ENCODE measurements at regions not wholly inside any gene's neighbourhood (a gene's known extent, or its start where the extent isn't known, plus 50 kb on each side); places are given as distances from the start of the nearest gene placed in this dataset.
"Not testable (repeated sequence)": the region's sequence is repeated elsewhere in the genome, so short reads cannot be mapped to it uniquely, and the experiment has no call there.

DNA sequence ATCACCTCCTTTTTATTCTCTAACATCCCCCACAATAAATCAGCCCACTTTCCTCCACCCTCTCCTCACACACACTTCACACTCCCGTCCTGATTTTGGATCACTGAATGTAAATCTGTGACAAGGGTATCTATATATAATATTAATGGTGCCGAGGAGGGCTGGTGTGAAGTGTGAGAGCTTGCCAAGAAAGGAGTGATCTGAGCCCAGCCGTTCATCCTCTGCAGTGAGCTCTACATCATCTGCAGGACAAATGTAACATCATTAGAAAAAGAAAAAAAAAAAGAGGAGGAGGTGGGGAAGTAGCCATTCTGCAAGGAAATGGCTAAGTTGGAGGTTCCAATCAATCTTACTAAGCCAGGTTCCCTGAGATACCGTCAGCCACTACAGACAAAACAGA lies 291.7 kb upstream of the RRP15 start:
- Histone ChIP-seq H3K4me3 (no peak overlapping the region), H3K27me3 (no peaks in the 10 kb centered on the region), H4K20me1 (no peaks in the 10 kb centered on the region), H3K4me2 (no peak overlapping the region), H3K4me1 (no peaks in the 10 kb centered on the region), H3K9ac (no peak overlapping the region), H3K27ac (no peak overlapping the region), H3K36me3 (no peaks in the 10 kb centered on the region), H3K9me3 (replicated peaks in 1 of 11) (no peaks in the 10 kb centered on the region)
- TF ChIP-seq Cebpa-rat (IDR thresholded peaks at IDR 0.05): no peak

DNA sequence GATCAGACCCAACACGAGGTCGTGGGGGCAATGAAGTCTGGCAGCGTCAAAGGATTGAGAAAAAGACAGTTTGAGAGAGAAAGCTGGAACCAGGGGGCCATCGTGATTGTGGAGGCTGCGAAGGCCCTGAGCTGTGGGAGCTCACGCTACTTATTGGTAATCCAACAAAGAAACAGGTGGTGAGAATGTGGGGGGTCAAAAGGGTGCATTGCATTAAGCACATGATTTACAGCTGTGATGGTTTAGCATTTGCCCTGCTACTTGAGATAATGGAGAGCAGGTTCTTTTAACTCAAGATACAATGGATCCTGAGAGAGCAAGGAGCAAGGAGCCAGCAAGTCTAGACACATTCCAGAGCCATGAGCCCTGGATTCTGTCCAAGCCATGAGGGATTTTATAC lies 276.8 kb upstream of the RRP15 start:
- not testable (repeated sequence) for H3K9ac ChIP-seq; H3K27ac ChIP-seq; H3K4me2 ChIP-seq; H3K36me3 ChIP-seq; H3K4me1 ChIP-seq; H4K20me1 ChIP-seq; H3K4me3 ChIP-seq; H3K9me3 ChIP-seq (replicated peaks in 1 of 11); H3K27me3 ChIP-seq

DNA sequence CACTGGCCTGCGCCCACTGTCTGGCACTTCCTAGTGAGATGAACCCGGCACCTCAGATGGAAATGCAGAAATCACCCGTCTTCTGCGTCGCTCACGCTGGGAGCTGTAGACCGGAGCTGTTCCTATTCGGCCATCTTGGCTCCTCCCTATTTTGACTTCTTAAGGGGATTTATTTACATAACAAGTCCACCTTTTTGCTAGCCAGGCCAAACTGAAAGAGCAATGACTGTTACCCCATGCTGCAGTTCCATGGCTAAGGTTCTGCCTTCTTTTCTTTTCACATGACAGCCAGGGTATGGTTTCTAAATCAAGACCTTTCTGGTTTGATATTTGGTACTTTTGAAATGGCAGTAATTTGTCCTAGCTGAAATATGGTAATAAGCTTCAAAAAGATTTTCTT lies 270.0 kb upstream of the RRP15 start:
- H3K27ac ChIP-seq, H3K4me1 ChIP-seq, H3K4me2 ChIP-seq, H4K20me1 ChIP-seq, H3K36me3 ChIP-seq, H3K4me3 ChIP-seq, H3K9ac ChIP-seq, H3K27me3 ChIP-seq: not testable (repeated sequence)
- H3K9me3 ChIP-seq (replicated peaks in 1 of 11): peaks cover 0 to 11% (median 3%) of the 10 kb centered on the region in 11 experiments; a peak in 9 of 22 replicates

DNA sequence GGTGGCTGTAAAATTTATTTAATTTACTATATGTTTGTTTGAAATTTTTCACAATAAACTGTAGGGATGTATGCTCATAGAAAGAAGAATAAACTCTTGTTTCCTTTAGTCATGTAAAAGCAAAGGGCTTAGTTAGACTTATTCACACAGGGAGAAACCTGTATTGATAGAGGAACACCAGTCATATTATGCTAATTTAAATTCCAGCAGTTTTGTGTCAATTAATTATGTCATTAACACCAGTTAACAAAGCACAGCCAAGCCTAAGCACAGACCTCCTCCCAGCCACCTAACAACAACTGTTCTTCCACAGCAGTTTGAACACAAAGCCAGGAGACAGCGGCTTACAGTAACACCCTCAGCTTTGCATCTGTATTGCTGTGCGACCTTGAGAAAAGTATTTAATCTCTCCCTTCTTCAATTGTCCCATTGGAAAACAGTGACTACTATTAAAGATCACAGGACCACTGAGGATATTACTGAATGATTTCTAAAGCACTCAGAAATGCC lies 260.8 kb upstream of the RRP15 start:
- H3K9ac ChIP-seq: no peak overlapping the region
- H3K9me3 ChIP-seq (replicated peaks in 1 of 11): peaks cover 12 to 29% (median 21%) of the 10 kb centered on the region in 11 experiments; a peak in 19 of 22 replicates
- no peak overlapping the region for H3K27ac ChIP-seq
- H3K27me3 ChIP-seq: no peaks in the 10 kb centered on the region
- no peaks in the 10 kb centered on the region for H3K36me3 ChIP-seq
- H3K4me3 ChIP-seq: no peak overlapping the region
- H3K4me1 ChIP-seq: no peaks in the 10 kb centered on the region
- no peak for TF ChIP-seq Cebpa-rat (IDR thresholded peaks at IDR 0.05)
- H4K20me1 ChIP-seq: no peaks in the 10 kb centered on the region
- H3K4me2 ChIP-seq: no peak overlapping the region

DNA sequence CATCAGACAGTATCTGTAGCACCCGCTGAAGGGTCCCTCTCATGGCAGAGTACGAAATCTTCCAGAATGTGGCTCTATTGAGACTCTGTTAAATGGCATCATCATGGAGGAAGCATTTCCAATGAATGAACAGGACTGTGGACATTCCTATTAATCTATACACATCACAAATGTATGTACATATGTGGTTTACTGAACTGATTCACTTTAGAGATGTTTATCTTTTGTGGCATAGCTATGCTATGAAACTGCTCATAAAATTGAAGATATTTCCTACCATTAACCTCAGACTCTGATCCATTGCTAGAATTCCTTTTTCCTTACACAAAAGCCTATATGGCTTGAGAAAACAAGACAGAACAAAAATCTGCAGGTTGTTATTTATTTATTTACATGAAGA lies 259.6 kb upstream of the RRP15 start:
- no peaks in the 10 kb centered on the region for H3K27me3 ChIP-seq
- TF ChIP-seq Cebpa-rat (IDR thresholded peaks at IDR 0.05): no peak
- no peak overlapping the region for H3K27ac ChIP-seq
- H3K9ac ChIP-seq: no peak overlapping the region
- H3K36me3 ChIP-seq: no peaks in the 10 kb centered on the region
- no peaks in the 10 kb centered on the region for H4K20me1 ChIP-seq
- no peak overlapping the region for H3K4me3 ChIP-seq
- peaks cover 9 to 21% (median 16%) of the 10 kb centered on the region in 11 experiments; a peak in 19 of 22 replicates for H3K9me3 ChIP-seq (replicated peaks in 1 of 11)
- no peaks in the 10 kb centered on the region for H3K4me1 ChIP-seq
- no peak overlapping the region for H3K4me2 ChIP-seq

DNA sequence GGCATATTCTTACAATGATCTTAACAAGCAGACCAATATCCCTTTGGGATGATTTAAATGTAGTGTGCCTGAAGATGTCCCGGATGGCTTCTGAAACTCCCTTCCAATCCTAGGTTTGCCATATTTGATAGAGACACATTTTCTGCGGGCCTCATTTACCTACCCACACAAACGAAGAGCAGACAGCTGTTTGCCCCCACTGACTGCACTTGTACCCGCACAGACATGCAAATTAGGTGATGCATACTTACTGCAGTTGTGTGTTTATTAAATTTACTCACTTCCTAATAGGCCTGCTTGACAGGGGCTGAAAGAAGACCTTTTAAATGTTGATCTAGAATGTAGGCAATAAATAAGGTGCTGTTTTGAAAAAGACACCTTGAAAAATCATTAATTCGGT lies 257.9 kb upstream of the RRP15 start:
- no peaks in the 10 kb centered on the region for H3K4me1 ChIP-seq
- peaks cover 0 to 4% (median 2%) of the 10 kb centered on the region in 11 experiments; a peak in 6 of 22 replicates for H3K9me3 ChIP-seq (replicated peaks in 1 of 11)
- H3K36me3 ChIP-seq: no peaks in the 10 kb centered on the region
- no peaks in the 10 kb centered on the region for H4K20me1 ChIP-seq
- no peak overlapping the region for H3K9ac ChIP-seq
- no peak for TF ChIP-seq Cebpa-rat (IDR thresholded peaks at IDR 0.05)
- H3K4me3 ChIP-seq: no peak overlapping the region
- no peak overlapping the region for H3K27ac ChIP-seq
- H3K27me3 ChIP-seq: no peaks in the 10 kb centered on the region
- no peak overlapping the region for H3K4me2 ChIP-seq

DNA sequence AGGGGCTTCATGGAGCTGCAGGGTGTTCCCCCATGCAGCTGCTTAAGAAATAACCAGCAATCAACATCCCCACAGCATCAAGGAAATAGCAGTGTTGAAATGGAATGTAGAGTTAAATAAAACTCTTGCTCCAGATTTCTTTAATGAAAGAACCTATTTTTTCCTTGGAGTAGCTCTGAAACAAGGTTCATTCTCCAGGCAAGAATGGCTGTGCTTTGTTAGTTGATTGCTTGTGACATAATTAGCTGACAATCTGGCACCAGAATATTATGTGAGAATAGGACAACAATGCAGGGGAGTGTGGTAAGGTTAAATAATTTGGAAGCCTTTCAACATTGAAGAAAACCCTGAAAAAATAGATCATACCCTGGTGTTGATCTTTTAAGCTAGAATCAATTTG lies 254.2 kb upstream of the RRP15 start:
- Histone ChIP-seq H3K9ac (no peak overlapping the region), H3K27me3 (no peaks in the 10 kb centered on the region), H3K4me2 (no peak overlapping the region), H3K9me3 (replicated peaks in 1 of 11) (no peaks in the 10 kb centered on the region), H3K27ac (no peak overlapping the region), H3K36me3 (no peaks in the 10 kb centered on the region), H4K20me1 (no peaks in the 10 kb centered on the region), H3K4me1 (no peaks in the 10 kb centered on the region), H3K4me3 (no peak overlapping the region)
- TF ChIP-seq Cebpa-rat (IDR thresholded peaks at IDR 0.05): no peak

DNA sequence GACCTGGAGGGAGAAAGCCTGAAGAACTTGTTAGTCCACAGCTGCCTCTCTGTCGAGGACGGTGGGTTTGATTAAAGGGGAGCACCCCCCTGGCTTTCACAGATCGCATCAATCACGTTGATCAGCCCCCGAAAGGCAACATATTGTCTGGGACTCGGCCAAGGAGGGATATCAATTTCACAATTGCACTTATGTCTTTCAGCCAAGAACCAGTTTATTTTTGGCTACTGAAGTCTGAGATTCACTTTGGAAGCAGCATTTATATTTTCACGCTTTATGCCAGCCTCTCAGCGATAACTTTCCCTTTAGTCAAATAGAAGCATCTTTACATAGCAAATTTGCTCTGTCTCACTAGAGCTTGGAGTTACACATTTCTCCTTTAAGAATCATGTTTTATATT lies 253.2 kb upstream of the RRP15 start:
- no peak for TF ChIP-seq Cebpa-rat (IDR thresholded peaks at IDR 0.05)
- Histone ChIP-seq H3K9me3 (replicated peaks in 1 of 11) (no peaks in the 10 kb centered on the region), H3K4me3 (no peak overlapping the region), H3K4me2 (no peak overlapping the region), H3K4me1 (no peaks in the 10 kb centered on the region), H3K27me3 (no peaks in the 10 kb centered on the region), H4K20me1 (no peaks in the 10 kb centered on the region), H3K9ac (no peak overlapping the region), H3K27ac (no peak overlapping the region), H3K36me3 (no peaks in the 10 kb centered on the region)

DNA sequence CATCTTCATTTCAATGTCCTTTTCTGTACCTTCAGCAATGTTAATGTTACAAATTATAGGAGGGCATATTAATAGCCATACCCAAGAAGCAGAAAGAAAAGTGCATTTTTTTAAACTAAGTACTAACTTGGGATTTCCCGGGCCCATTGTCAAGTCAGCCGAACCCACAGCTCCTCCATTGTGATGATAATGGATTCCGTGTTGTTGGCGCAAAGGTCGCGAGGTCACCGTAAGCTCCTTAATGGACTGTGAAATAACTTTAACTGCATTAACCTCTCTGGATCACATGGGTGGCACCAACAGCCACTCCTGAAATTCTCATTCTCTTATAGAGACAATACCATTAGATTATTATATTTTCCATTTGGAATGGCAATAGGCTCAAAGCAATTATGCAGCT lies 250.6 kb upstream of the RRP15 start:
- Histone ChIP-seq H3K4me2 (no peak overlapping the region), H3K4me3 (no peak overlapping the region), H3K27me3 (no peaks in the 10 kb centered on the region), H3K36me3 (no peaks in the 10 kb centered on the region), H3K9me3 (replicated peaks in 1 of 11) (peaks cover 0 to 13% (median 5%) of the 10 kb centered on the region in 11 experiments; a peak in 3 of 22 replicates), H4K20me1 (no peaks in the 10 kb centered on the region), H3K9ac (no peak overlapping the region), H3K4me1 (no peaks in the 10 kb centered on the region), H3K27ac (no peak overlapping the region)
- no peak for TF ChIP-seq Cebpa-rat (IDR thresholded peaks at IDR 0.05)

DNA sequence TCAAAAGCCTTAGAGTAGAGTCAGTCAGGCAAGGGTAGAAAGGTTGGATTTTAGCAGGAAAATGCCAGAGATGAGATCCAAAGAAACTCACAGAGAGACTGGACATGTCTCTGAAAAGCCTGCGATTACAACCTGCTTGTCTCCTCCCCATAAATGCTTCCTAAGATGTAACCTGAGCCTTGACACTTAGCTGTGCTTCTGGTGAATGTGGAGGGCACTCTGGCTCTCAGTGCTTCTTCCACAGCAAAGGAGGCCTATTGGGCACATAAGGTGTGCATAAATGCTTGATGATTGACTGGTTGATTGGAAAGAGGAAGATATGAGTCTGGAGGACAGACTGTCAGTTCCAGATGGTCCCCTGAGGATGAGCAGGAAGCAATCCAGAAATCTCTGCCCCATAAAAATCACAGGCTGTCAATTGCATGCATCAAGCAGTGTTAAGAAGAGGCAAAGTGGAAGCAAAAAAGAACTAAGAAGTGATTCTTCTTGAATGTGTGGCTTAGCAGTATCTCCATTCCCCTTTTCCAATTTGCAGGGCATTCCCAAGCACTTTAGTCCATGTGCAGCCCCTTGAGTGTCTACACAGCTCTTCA lies 236.2 kb upstream of the RRP15 start:
- Histone ChIP-seq H4K20me1 (no peaks in the 10 kb centered on the region), H3K4me3 (no peak overlapping the region), H3K36me3 (no peaks in the 10 kb centered on the region), H3K27me3 (no peaks in the 10 kb centered on the region), H3K9ac (no peak overlapping the region), H3K27ac (no peak overlapping the region), H3K4me1 (0 out of 20 replicates have a peak, but pooled peaks cover 0 to 4% (median 0%) of the 10 kb centered on the region in 10 experiments), H3K4me2 (no peak overlapping the region), H3K9me3 (replicated peaks in 1 of 11) (no peaks in the 10 kb centered on the region)
- TF ChIP-seq Cebpa-rat (IDR thresholded peaks at IDR 0.05): no peak
